HUES64 (cell line): ENCODE measurements at regions not wholly inside any gene's neighbourhood (a gene's known extent, or its start where the extent isn't known, plus 50 kb on each side); places are given as distances from the start of the nearest gene placed in this dataset.

Experiments used
- H3K27ac ChIP-seq: 2 replicates; pipeline ENCODE4 v1.7.0; 2013; ENCODE audit warnings: low read depth, low read length, inconsistent platforms
- H3K27me3 ChIP-seq: 2 replicates; pipeline ENCODE4 v1.6.1; 2013; ENCODE audit warnings: mild to moderate bottlenecking, low read length; ENCODE audit not compliant: insufficient read depth
- H3K36me3 ChIP-seq: 2 replicates; pipeline ENCODE4 v1.6.1; 2013; ENCODE audit warnings: mild to moderate bottlenecking, low read length; ENCODE audit not compliant: insufficient read depth
- H3K4me1 ChIP-seq: 2 replicates; pipeline ENCODE4 v1.6.1; 2013; ENCODE audit warnings: mild to moderate bottlenecking, low read length, moderate library complexity; ENCODE audit not compliant: insufficient read depth
- H3K4me3 ChIP-seq: 2 replicates; pipeline ENCODE4 v1.5.1; 2013; ENCODE audit warnings: mild to moderate bottlenecking, low read length, moderate library complexity
- H3K9ac ChIP-seq: 2 replicates; pipeline ENCODE4 v1.6.1; 2013; ENCODE audit warnings: mild to moderate bottlenecking, low read depth, low read length
- H3K9me3 ChIP-seq: 2 replicates; pipeline ENCODE4 v1.6.1; 2013; ENCODE audit warnings: low read depth, low read length; ENCODE audit not compliant: insufficient read depth
- WGBS: fragments of 150-250, 120-280 bp; methylation state at CpG from one replicate; pipeline ENCODE4 v1.1.7; 2013; ENCODE audit warnings: missing lambda C conversion rate; 5-methylcytosine and 5-hydroxymethylcytosine counted together

DNA sequence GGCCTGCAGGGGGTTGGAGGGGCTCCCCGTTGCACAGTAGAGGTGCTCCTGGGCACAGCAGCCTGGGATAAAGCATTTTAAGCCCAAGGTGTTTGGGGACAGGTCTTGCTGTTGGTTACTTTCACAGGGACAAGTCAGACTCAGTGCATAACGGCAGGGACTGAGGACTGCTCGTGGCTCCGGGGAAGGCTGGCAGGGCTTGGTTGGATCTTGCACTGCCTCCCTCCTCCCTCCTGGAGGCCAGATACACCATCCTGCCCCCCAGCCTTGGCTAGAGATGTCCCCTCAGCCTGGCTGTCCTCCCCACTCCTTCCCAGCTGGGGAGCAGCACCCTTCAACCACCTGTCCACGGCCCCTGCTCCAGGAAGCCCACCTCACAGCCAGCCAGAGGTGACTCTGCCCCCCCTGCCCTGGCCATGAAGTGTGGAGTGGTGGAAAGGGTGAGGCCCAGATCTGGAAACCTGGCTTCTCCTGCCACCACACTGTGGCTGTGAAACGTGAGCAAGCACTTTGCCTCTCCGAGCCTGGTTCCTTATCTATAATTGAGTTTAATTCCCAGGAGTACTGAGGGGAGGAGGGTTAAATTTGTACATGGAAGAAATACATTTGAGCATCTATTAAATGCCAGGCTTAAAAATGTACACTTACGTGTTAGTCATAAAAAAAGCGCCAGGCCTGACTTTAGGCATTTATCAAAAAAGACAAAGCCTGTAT, 67.1 kb upstream of the TAF1B start:
- Histone ChIP-seq H3K27ac (no peak overlapping the region), H3K4me1 (no peaks in the 10 kb centered on the region), H3K27me3 (no peaks in the 10 kb centered on the region), H3K4me3 (no peak overlapping the region), H3K9me3 (no peaks in the 10 kb centered on the region), H3K9ac (no peak overlapping the region), H3K36me3 (no peaks in the 10 kb centered on the region)
- WGBS, result 84% methylated on average over 9 of the region's 9 CpGs

DNA sequence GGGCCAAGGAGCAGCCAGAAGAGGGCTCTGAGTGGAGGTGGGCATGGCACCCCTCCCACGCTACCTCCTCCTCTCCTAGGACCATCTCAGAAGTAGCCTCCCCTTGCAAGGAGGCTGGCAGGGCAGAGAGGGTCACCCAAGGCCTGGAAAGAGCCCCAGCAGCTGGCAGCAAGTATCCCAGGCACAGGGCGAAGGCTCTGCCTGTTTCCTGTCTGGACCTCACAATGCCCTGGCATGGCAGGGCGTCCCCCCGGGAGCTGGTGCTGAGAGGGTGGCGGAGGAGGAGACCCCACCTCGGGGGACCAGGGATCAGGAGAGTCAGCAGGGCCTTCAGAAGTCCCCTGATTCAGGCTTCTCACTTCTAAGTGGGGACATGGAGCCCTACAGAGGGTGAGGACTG, 66.2 kb upstream of the TAF1B start:
- no peaks in the 10 kb centered on the region for H3K4me1 ChIP-seq
- no peak overlapping the region for H3K27ac ChIP-seq
- H3K4me3 ChIP-seq, result no peak overlapping the region
- no peaks in the 10 kb centered on the region for H3K27me3 ChIP-seq
- no peaks in the 10 kb centered on the region for H3K9me3 ChIP-seq
- WGBS, result 95% methylated on average over 6 of the region's 6 CpGs
- H3K9ac ChIP-seq, result no peak overlapping the region
- H3K36me3 ChIP-seq, result no peaks in the 10 kb centered on the region

DNA sequence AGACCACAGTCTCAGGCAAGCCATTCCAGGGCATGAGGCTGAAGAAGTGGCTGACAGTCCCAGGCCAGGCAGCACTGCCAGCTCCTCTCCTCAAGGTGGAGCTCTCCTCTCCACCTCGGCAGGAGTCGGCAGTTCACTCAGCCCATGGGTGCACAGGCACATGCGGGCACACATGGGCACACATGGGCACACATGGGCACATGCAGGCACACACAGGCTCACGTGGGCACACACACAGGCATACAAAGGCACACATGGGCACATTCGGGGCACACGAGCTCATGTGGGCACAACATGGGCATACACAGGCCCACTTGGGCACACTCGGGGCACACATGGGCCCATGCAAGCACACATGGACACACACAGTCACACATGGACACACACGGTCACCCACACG, 65.3 kb upstream of the TAF1B start:
- no peaks in the 10 kb centered on the region for H3K4me1 ChIP-seq
- H3K9ac ChIP-seq, result no peak overlapping the region
- H3K9me3 ChIP-seq, result no peaks in the 10 kb centered on the region
- no peak overlapping the region for H3K4me3 ChIP-seq
- no peaks in the 10 kb centered on the region for H3K27me3 ChIP-seq
- no peak overlapping the region for H3K27ac ChIP-seq
- WGBS, result 77% methylated on average over 9 of the region's 9 CpGs
- no peaks in the 10 kb centered on the region for H3K36me3 ChIP-seq

DNA sequence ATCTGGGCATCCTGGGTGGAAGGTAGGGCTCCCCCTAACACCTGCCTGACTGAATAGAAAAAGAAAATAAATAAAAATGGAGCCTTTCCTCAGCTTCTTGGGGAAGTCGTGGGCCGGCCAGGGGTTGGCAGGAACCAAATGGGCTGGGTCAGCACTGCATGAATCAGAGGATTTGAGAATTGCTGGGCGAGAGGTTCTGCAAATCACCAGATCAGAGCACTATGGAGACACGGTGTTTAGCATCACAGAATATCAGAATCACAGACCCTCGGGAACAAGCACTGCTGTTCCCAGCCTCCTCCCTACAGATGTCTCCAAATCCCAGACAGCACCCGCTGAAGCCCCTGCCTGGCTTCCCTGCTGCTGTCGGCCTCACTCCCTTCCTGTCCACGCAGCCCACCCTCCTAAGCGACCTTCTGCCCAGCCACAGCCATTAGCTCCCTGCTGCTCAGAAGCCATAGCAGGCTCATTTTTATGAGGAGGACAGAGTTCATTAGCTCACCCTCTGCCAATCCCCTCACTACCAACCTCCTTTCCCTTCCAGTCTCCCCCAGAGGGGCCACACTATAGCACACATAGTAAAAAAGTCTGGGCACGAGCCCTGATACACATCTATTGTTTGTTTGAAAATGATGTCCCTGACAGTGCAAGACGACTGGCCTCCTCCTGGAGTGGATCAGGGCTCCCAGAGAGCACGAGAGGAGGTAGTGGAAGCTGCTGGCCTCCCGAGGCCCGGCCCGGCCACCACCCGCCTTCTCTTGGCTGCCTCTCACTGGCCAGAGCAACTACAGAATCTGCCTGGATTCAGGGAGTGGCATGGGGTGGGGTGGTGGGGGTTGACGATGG, 64.6 kb upstream of the TAF1B start:
- Histone ChIP-seq H3K4me1 (no peaks in the 10 kb centered on the region), H3K9ac (no peak overlapping the region), H3K4me3 (no peak overlapping the region), H3K27me3 (no peaks in the 10 kb centered on the region), H3K27ac (no peak overlapping the region), H3K36me3 (no peaks in the 10 kb centered on the region), H3K9me3 (no peaks in the 10 kb centered on the region)
- 80% methylated on average over 17 of the region's 17 CpGs for WGBS

DNA sequence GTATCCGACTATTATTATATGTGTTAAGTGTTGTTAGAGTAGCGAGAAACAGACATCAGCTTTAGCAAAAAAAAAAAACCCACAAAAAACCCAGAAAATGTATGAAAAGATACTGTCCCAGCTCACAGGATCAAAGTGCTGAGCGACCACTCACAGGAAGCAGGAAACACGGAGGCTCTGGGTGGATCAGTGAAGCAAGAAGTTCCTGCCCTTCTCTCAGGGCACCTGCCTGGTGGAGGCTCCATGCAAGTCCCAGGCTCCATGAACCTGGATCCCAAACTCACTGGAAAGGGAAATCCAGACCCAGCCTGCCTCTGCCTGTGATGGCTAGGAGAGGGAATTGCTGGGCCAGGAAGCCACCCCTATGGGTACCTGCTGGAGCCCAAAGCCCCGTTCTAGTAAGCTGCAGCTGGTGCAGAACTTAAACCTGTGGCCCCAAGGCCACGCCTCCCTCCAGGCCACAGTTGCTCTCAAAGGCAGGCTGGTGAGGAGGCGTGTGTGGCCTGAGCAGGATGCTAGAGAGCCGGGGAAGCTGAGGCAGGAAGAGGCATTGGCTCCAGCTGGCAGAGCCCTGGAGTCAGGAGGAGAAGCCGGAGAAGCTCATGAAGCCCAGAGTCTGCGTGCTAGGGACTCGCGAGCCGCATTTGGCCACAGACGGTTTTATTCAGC, 63.5 kb upstream of the TAF1B start:
- Histone ChIP-seq H3K9ac (no peak overlapping the region), H3K4me3 (no peak overlapping the region), H3K36me3 (no peaks in the 10 kb centered on the region), H3K4me1 (no peaks in the 10 kb centered on the region), H3K27me3 (no peaks in the 10 kb centered on the region), H3K27ac (no peak overlapping the region), H3K9me3 (no peaks in the 10 kb centered on the region)
- WGBS, result 93% methylated on average over 13 of the region's 14 CpGs

DNA sequence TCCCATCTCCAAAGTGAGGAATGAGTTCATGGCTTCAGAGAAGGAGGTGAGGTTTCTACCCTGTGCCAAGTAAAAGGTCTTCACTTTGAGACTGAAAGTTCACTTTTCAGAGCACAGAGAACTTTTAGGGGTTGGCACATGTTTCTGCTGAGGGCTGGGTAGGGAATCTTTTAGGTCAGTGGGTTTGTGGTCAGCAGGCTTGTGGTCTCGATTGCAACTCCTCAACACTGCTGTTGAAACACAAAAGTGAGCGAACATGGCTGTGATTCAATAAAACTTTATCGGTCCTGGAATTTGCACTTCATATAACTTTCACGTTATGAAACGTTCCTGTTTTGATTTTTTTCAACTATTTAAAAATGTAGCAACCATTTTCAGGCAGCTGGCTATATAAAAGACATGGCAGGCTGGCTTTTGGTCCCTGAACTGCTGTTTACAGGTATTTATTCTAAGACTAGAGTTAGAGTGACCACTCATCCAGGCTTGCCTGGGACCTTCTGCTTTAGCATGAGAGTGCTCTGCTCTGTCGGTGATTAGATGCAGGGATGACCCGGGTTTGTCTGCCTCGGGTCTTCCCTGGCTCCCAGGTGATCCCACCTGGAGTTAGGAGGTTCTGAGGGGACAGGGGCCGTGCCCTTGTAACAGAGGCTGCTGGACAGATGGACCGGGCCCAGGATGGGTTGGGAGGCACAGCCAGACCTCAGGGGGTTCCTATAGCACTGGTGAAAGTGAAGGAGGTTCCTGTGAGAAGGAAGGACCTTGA, 62.7 kb upstream of the TAF1B start:
- WGBS, result 89% methylated on average over 10 of the region's 10 CpGs
- H3K36me3 ChIP-seq, result no peaks in the 10 kb centered on the region
- H3K9me3 ChIP-seq, result no peaks in the 10 kb centered on the region
- no peaks in the 10 kb centered on the region for H3K4me1 ChIP-seq
- H3K9ac ChIP-seq, result no peak overlapping the region
- H3K27ac ChIP-seq, result no peak overlapping the region
- no peaks in the 10 kb centered on the region for H3K27me3 ChIP-seq
- no peak overlapping the region for H3K4me3 ChIP-seq

DNA sequence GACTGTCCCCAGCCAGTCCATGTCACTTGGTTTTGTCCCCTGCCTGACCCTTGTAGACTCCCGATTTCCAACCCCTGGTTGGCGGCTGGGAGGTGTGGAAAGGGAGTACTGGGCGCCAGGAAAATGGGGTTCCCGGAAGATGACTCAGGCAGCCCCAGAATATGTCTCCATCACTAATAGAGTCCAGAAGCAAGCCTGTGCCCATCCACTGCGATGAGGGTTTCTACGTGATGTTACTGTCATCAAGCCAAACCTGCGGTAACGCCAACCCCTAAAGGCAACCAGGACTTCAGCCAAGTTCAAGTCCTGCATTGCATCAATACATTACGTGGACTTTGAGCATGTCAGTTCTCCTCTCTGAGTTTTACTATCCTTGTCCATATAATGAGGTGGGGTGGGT, 62.0 kb upstream of the TAF1B start:
- Histone ChIP-seq H3K27ac (no peak overlapping the region), H3K4me1 (no peaks in the 10 kb centered on the region), H3K4me3 (no peak overlapping the region), H3K36me3 (no peaks in the 10 kb centered on the region), H3K9me3 (no peaks in the 10 kb centered on the region), H3K9ac (no peak overlapping the region), H3K27me3 (no peaks in the 10 kb centered on the region)
- 95% methylated on average over 9 of the region's 9 CpGs for WGBS

DNA sequence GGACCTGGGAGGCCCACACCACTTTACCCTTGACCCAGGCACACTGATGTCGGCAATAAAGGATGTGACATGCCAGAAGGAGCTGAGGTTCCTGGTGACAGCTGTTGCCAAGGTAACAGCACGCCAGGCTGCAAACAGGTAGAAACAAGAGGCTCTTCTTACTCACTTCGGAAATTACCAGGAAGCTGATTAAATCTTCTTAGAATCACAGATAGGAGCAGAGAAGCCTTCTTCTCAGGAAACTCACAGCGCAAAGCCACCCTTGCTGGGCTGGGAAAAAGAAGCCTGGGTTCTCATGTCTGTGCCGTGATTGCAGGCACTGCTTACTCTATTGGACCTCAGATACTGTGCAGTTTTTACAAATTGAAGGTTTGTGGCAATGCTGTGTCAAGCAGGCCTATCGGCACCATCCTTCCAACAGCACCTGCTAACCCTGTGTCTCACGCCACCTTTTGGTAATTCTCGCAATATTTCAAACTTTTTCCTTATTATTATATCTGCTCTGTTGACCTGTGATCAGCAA, 61.0 kb upstream of the TAF1B start:
- WGBS, result 81% methylated on average over 8 of the region's 8 CpGs
- no peaks in the 10 kb centered on the region for H3K4me1 ChIP-seq
- no peak overlapping the region for H3K9ac ChIP-seq

DNA sequence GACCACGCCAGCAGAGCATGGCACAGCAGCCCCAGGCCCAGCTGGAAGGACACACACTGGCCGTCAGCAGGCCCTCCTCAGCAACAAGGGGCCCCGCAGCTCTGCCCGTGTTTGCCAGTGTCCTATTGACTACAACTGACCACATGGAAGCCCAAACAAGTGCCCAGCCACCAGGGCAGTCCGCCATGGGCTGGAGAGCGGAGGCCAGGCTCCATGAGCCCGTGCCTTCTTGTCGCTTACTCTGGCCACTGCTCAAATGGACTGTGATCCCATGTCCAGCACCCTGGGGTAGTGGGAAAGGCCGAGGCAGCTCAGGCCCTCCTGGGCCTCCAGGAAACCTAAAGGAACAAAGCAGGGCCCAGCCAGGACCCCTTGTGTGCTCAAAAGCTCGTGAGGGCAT, 53.9 kb upstream of the TAF1B start:
- 93% methylated on average over 10 of the region's 10 CpGs for WGBS
- Histone ChIP-seq H3K27ac (no peak overlapping the region), H3K9me3 (no peaks in the 10 kb centered on the region), H3K27me3 (peaks cover 4% of the 10 kb centered on the region; the same call in 1 of the 2 replicates), H3K9ac (no peak overlapping the region), H3K36me3 (no peaks in the 10 kb centered on the region), H3K4me3 (no peak overlapping the region), H3K4me1 (no peaks in the 10 kb centered on the region)

More for the DNA sequence above, 61.0 kb upstream of the TAF1B start:
- H3K9me3 ChIP-seq, result no peaks in the 10 kb centered on the region
- no peak overlapping the region for H3K4me3 ChIP-seq
- H3K27ac ChIP-seq, result no peak overlapping the region
- H3K27me3 ChIP-seq, result 0 out of 2 replicates have a peak, but pooled peaks cover under 1% of the 10 kb centered on the region
- no peaks in the 10 kb centered on the region for H3K36me3 ChIP-seq

DNA sequence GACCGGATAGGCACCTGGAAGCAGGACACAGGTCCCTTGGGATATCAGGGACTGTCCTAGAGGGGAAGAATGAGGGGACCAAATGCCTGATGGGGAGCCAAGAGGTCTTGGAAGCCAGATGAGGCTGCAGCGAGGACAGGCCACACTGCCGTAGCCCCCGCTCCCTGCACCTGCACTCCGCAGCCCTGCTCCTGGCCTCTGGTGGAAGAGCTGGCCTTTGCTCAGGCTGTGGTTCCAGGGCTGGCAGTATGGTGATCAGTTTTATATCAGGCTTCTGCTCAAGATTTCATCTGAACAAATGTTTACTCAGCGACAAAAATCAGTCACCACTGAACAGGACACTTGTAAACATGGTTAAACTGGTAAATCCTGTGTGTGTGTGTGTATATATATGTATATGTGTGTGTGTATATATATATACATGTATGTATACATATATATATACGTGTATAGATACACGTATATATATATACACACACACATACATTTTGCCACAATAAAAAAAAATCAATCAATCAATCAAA, 52.5 kb upstream of the TAF1B start:
- no peak overlapping the region for H3K27ac ChIP-seq
- no peaks in the 10 kb centered on the region for H3K4me1 ChIP-seq
- H3K9ac ChIP-seq, result no peak overlapping the region
- peaks cover 4% of the 10 kb centered on the region; the same call in 1 of the 2 replicates for H3K27me3 ChIP-seq
- 81% methylated on average over 7 of the region's 8 CpGs for WGBS
- H3K36me3 ChIP-seq, result no peaks in the 10 kb centered on the region
- no peak overlapping the region for H3K4me3 ChIP-seq
- H3K9me3 ChIP-seq, result no peaks in the 10 kb centered on the region
